GM12878 (cell line): ENCODE measurements at regions not wholly inside any gene's neighbourhood (a gene's known extent, or its start where the extent isn't known, plus 50 kb on each side); places are given as distances from the start of the nearest gene placed in this dataset.

ENCODE experiments used
- ATAC-seq: fragments of 200-7000 bp; cut with Tn5 transposase; 3 replicates; pipeline ENCODE4 v1.9.1; 2020; ENCODE audit warnings: mild to moderate bottlenecking, moderate library complexity
- BruUV-seq: library from RNA; stranded (reverse); fragments of 400-500 nt; replicated peaks from 2 replicates; lab custom pipeline; 2021; lab: Mats Ljungman, UMichigan
- CTCF ChIA-PET: fragments of 300-600 bp; sonication (Branson Sonifier 250); formaldehyde crosslinking; extraction: SDS; loops from one replicate; lab custom pipeline; 2021; ENCODE audit warnings: inconsistent platforms; lab: Yijun Ruan, JAX
- POLR2A ChIA-PET: fragments of 350-600 bp; formaldehyde crosslinking; extraction: SDS; loops from one replicate; lab custom pipeline; 2021; ENCODE audit warnings: inconsistent platforms; lab: Charles Lee
- RAD21 ChIA-PET: fragments of 300-600 bp; sonication (Branson Sonifier 250); formaldehyde crosslinking; loops from one replicate; lab custom pipeline; 2023; ENCODE audit warnings: antibody characterized with exemption; ENCODE audit not compliant: unreplicated experiment; lab: Charles Lee
- SMC1A ChIA-PET: fragments of 300-600 bp; sonication (Branson Sonifier 250); formaldehyde crosslinking; loops from one replicate; lab custom pipeline; 2023; ENCODE audit not compliant: unreplicated experiment, uncharacterized antibody; lab: Charles Lee
- DNase-seq: peaks from one replicate; pipeline ENCODE4 v3.0.0-alpha.2; 2011; ENCODE audit warnings: low read depth, low spot score
- FAIRE-seq: peaks from 3 replicates; lab custom pipeline; 2011; peaks lifted over from hg19 to GRCh38; lab: Jason Lieb, UNC
- H2AFZ ChIP-seq: 2 replicates; pipeline ENCODE4 v1.6.0; 2011; ENCODE audit warnings: low read depth, low read length, control low read depth; ENCODE audit not compliant: control insufficient read depth
- H3K27ac ChIP-seq: 2 replicates; pipeline ENCODE4 v1.5.1; 2011; ENCODE audit warnings: control low read depth; ENCODE audit not compliant: control insufficient read depth, insufficient read depth
- H3K27me3 ChIP-seq, 2 experiments: replicated peaks in 1 of 2; 2 replicates each; pipeline versions ENCODE4 v1.6.0 to v1.6.1; 2011; ENCODE audit warnings: low read length in 1 of 2; ENCODE audit not compliant: control insufficient read depth in 2 of 2, insufficient read depth in 2 of 2
- H3K36me3 ChIP-seq, 2 experiments: 2 replicates each; pipeline ENCODE4 v1.5.1; 2011; ENCODE audit warnings: low read length in 1 of 2; ENCODE audit not compliant: control insufficient read depth in 2 of 2, insufficient read depth in 2 of 2
- H3K4me1 ChIP-seq: 2 replicates; pipeline ENCODE4 v1.6.1; 2011; ENCODE audit warnings: mild to moderate bottlenecking, low read length, moderate library complexity, mixed read lengths; ENCODE audit not compliant: control insufficient read depth, insufficient read depth
- H3K4me2 ChIP-seq: 2 replicates; pipeline ENCODE4 v1.6.0; 2011; ENCODE audit warnings: control low read depth; ENCODE audit not compliant: control insufficient read depth, insufficient read depth
- H3K4me3 ChIP-seq: fragments of 200-600 bp; sonication (generic); 2 replicates; pipeline ENCODE4 v1.5.1; 2016
- H3K79me2 ChIP-seq: 2 replicates; pipeline ENCODE4 v1.6.0; 2011; ENCODE audit warnings: low read length; ENCODE audit not compliant: control insufficient read depth, insufficient read depth
- H3K9ac ChIP-seq: 2 replicates; pipeline ENCODE4 v1.8.0; 2011; ENCODE audit warnings: low read length, control low read depth, mixed read lengths; ENCODE audit not compliant: control insufficient read depth, insufficient read depth
- H3K9me3 ChIP-seq: replicated peaks from 3 replicates; pipeline ENCODE4 v1.5.1; 2011; ENCODE audit warnings: mild to moderate bottlenecking, low read length; ENCODE audit not compliant: control insufficient read depth, insufficient read depth
- H4K20me1 ChIP-seq: 2 replicates; pipeline ENCODE4 v1.6.0; 2011; ENCODE audit not compliant: control insufficient read depth, insufficient read depth
- NFXL1 ChIP-seq: fragments of 450-650 bp; IDR thresholded peaks from 2 replicates; pipeline ENCODE4 v1.6.1; 2017; ENCODE audit warnings: antibody characterized with exemption, mild to moderate bottlenecking, borderline replicate concordance
- NR2C2 ChIP-seq: IDR thresholded peaks from 2 replicates; pipeline ENCODE4 v1.6.1; 2011; ENCODE audit warnings: borderline replicate concordance, low read depth; ENCODE audit not compliant: control insufficient read depth, insufficient read length
- POLR2A ChIP-seq: IDR thresholded peaks from 2 replicates; pipeline ENCODE4 v1.6.1; 2011; ENCODE audit warnings: low read depth, mild to moderate bottlenecking, low read length
- POLR2AphosphoS5 ChIP-seq: IDR thresholded peaks from 2 replicates; pipeline ENCODE4 v1.6.1; 2011; ENCODE audit warnings: mild to moderate bottlenecking, low read length, inconsistent platforms
- SPI1 ChIP-seq: IDR thresholded peaks from 2 replicates; pipeline ENCODE4 v1.6.1; 2011; ENCODE audit warnings: low read depth, mild to moderate bottlenecking, low read length, moderate library complexity, borderline replicate concordance; ENCODE audit not compliant: insufficient read depth
- SREBF1 ChIP-seq: IDR thresholded peaks from 2 replicates; pipeline ENCODE4 v1.6.1; 2012; ENCODE audit warnings: mild to moderate bottlenecking, low read length
- SREBF2 ChIP-seq: IDR thresholded peaks from 2 replicates; pipeline ENCODE4 v1.6.1; 2012; ENCODE audit warnings: mild to moderate bottlenecking, low read length
- SUZ12 ChIP-seq: fragments of 200-600 bp; sonication (generic); IDR thresholded peaks from one replicate; pipeline ENCODE4 v1.6.1; 2018; ENCODE audit warnings: antibody characterized with exemption, mild to moderate bottlenecking; ENCODE audit not compliant: unreplicated experiment
- WGBS: methylation state at CpG from one replicate; pipeline ENCODE4 v1.1.6; 2016; ENCODE audit warnings: low lambda C conversion rate; ENCODE audit not compliant: insufficient replicate concordance, insufficient coverage; ENCODE audit errors: missing lambda C conversion rate; 5-methylcytosine and 5-hydroxymethylcytosine counted together
- in situ Hi-C: fragments of 300-500 bp; cut with MboI; formaldehyde crosslinking; loops from 9 replicates; pipeline ENCODE4 v1.14.3; 2018; ENCODE audit warnings: mixed read lengths
- intact Hi-C: fragments of 100-400 bp; cut with micrococcal nuclease; formaldehyde crosslinking; loops from one replicate; pipeline ENCODE4 v1.14.2; 2022; ENCODE audit not compliant: unreplicated experiment
- TF ChIP-seq, protein P1 (sequence below): fragments of 450-650 bp; formaldehyde crosslinking; IDR thresholded peaks from 2 replicates; pipeline ENCODE4 v1.5.0; 2022; ENCODE audit warnings: mild to moderate bottlenecking, missing genetic modification characterization
- TF ChIP-seq, protein P2 (sequence below): fragments of 450-650 bp; IDR thresholded peaks from 2 replicates; pipeline ENCODE4 v1.6.1; 2017; ENCODE audit warnings: mild to moderate bottlenecking, moderate library complexity

DNA sequence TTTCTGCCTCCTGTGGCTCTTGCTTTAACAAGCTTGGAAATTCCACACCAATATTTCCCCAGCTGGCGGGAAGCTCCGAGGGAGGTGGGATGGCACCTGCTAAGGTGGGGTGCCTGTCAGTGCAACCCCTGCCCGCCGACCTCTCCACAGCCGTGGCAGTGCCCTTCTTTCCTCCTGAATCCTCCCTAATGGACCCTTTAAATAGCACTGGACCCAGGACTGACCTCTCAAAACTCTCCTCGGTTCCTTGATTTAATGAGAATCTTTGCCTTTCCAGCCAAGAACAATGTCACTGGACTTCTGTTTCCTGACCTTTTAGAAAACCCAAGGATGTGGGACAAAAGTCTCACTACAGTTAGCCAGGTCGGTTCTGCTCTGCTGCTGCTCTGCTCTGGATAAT lies 63.2 kb upstream of the EXOC6 start:
- H3K4me2 ChIP-seq: no peak overlapping the region
- no peak overlapping the region for H3K27ac ChIP-seq
- ChIA-PET CTCF (no interaction called here), POLR2A (interaction anchor here (1.0 kb wide), 1 partner anchor 87 kb away, joined by 3 read pairs; no protein-coding TSS in a partner anchor), RAD21 (no interaction called here), SMC1A (no interaction called here)
- H2AFZ ChIP-seq: no peak overlapping the region
- in situ Hi-C loops: no loop called here
- H3K79me2 ChIP-seq: no peaks in the 10 kb centered on the region
- H3K36me3 ChIP-seq: no peaks in the 10 kb centered on the region
- no peaks in the 10 kb centered on the region for H4K20me1 ChIP-seq
- intact Hi-C loops: no loop called here
- FAIRE-seq: no peak
- H3K9ac ChIP-seq: no peak overlapping the region; the same call in 1 of the 2 replicates
- no peaks in the 10 kb centered on the region for H3K4me1 ChIP-seq
- peaks cover 0 to 5% of the 10 kb centered on the region in 2 experiments; a peak in 3 of 4 replicates for H3K27me3 ChIP-seq
- BruUV-seq: no TSS peak
- no peak for DNase-seq
- 57% methylated on average over 7 of the region's 7 CpGs for WGBS
- H3K9me3 ChIP-seq: no peaks in the 10 kb centered on the region
- TF ChIP-seq POLR2A (no peak), POLR2AphosphoS5 (no peak), NFXL1 (no peak), SREBF1 (no peak), SREBF2 (no peak), SUZ12 (no peak), NR2C2 (no peak), SPI1 (no peak)
- TF ChIP-seq, protein P1, sequence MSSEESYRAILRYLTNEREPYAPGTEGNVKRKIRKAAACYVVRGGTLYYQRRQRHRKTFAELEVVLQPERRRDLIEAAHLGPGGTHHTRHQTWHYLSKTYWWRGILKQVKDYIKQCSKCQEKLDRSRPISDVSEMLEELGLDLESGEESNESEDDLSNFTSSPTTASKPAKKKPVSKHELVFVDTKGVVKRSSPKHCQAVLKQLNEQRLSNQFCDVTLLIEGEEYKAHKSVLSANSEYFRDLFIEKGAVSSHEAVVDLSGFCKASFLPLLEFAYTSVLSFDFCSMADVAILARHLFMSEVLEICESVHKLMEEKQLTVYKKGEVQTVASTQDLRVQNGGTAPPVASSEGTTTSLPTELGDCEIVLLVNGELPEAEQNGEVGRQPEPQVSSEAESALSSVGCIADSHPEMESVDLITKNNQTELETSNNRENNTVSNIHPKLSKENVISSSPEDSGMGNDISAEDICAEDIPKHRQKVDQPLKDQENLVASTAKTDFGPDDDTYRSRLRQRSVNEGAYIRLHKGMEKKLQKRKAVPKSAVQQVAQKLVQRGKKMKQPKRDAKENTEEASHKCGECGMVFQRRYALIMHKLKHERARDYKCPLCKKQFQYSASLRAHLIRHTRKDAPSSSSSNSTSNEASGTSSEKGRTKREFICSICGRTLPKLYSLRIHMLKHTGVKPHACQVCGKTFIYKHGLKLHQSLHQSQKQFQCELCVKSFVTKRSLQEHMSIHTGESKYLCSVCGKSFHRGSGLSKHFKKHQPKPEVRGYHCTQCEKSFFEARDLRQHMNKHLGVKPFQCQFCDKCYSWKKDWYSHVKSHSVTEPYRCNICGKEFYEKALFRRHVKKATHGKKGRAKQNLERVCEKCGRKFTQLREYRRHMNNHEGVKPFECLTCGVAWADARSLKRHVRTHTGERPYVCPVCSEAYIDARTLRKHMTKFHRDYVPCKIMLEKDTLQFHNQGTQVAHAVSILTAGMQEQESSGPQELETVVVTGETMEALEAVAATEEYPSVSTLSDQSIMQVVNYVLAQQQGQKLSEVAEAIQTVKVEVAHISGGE (CRISPR knock-in tag): no peak
- TF ChIP-seq, protein P2, sequence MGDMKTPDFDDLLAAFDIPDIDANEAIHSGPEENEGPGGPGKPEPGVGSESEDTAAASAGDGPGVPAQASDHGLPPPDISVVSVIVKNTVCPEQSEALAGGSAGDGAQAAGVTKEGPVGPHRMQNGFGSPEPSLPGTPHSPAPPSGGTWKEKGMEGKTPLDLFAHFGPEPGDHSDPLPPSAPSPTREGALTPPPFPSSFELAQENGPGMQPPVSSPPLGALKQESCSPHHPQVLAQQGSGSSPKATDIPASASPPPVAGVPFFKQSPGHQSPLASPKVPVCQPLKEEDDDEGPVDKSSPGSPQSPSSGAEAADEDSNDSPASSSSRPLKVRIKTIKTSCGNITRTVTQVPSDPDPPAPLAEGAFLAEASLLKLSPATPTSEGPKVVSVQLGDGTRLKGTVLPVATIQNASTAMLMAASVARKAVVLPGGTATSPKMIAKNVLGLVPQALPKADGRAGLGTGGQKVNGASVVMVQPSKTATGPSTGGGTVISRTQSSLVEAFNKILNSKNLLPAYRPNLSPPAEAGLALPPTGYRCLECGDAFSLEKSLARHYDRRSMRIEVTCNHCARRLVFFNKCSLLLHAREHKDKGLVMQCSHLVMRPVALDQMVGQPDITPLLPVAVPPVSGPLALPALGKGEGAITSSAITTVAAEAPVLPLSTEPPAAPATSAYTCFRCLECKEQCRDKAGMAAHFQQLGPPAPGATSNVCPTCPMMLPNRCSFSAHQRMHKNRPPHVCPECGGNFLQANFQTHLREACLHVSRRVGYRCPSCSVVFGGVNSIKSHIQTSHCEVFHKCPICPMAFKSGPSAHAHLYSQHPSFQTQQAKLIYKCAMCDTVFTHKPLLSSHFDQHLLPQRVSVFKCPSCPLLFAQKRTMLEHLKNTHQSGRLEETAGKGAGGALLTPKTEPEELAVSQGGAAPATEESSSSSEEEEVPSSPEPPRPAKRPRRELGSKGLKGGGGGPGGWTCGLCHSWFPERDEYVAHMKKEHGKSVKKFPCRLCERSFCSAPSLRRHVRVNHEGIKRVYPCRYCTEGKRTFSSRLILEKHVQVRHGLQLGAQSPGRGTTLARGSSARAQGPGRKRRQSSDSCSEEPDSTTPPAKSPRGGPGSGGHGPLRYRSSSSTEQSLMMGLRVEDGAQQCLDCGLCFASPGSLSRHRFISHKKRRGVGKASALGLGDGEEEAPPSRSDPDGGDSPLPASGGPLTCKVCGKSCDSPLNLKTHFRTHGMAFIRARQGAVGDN: no peak
- no peak for ATAC-seq
- no peak overlapping the region for H3K4me3 ChIP-seq
